ENCODE measurements at regions not wholly inside any gene's neighbourhood (a gene's known extent, or its start where the extent isn't known, plus 50 kb on each side); places are given as distances from the start of the nearest gene placed in this dataset.

DNA sequence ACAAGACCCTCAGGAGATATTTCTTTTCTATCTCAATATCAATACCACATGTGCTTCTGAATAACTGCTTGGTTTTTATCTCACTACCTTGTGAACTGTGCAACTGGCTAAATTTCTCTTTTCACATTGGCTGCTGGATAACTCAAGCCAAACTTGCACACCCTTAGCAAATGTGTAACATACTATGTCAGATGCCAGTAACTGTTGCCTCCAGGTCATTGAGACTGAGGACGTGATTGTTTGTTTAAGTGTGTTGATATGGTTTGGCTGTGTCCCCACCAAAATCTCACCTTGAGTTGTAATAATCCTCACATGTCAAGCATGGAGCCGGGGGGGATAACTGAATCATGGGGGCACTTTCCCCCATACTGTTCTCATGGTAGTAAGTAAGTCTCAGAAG is 90.2 kb upstream of the LIN7C start:
- TF ChIP-seq, protein P1, sequence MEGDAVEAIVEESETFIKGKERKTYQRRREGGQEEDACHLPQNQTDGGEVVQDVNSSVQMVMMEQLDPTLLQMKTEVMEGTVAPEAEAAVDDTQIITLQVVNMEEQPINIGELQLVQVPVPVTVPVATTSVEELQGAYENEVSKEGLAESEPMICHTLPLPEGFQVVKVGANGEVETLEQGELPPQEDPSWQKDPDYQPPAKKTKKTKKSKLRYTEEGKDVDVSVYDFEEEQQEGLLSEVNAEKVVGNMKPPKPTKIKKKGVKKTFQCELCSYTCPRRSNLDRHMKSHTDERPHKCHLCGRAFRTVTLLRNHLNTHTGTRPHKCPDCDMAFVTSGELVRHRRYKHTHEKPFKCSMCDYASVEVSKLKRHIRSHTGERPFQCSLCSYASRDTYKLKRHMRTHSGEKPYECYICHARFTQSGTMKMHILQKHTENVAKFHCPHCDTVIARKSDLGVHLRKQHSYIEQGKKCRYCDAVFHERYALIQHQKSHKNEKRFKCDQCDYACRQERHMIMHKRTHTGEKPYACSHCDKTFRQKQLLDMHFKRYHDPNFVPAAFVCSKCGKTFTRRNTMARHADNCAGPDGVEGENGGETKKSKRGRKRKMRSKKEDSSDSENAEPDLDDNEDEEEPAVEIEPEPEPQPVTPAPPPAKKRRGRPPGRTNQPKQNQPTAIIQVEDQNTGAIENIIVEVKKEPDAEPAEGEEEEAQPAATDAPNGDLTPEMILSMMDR (IDR thresholded peaks at IDR 0.05; ENCODE audit: poor library complexity): no peak
- TF ChIP-seq EZH2phosphoT487 (IDR thresholded peaks at IDR 0.05; ENCODE audit: low read depth, severe bottlenecking, unreplicated experiment): no peak
- TF ChIP-seq EZH2 (IDR thresholded peaks at IDR 0.05; ENCODE audit: borderline replicate concordance): no peak
